Gastroesophageal sphincter (tissue), 4 donors: ENCODE measurements at regions not wholly inside any gene's neighbourhood (a gene's known extent, or its start where the extent isn't known, plus 50 kb on each side); places are given as distances from the start of the nearest gene placed in this dataset.

Experiments used
- ATAC-seq: fragments of 150-250 bp; one replicate; pipeline ENCODE4 v1.9.1; 2016; ENCODE audit warnings: mild to moderate bottlenecking, moderate library complexity
- H3K27ac ChIP-seq, 4 donors: fragments of 200-600 bp; sonication (generic) in 3 of 4; 1 replicate in 3 of 4; 2 replicates in 1 of 4; pipeline ENCODE4 v1.5.1; 2016 to 2019
- H3K27me3 ChIP-seq: fragments of 200-600 bp; sonication (generic); one replicate; pipeline ENCODE4 v1.5.1; 2019
- H3K36me3 ChIP-seq, 2 donors: fragments of 200-600 bp; sonication (generic); one replicate each; pipeline ENCODE4 v1.5.1; 2019; ENCODE audit warnings: control low read depth in 1 of 2
- H3K4me1 ChIP-seq, 3 donors: fragments of 200-600 bp; sonication (generic); 1 replicate in 2 of 3; 2 replicates in 1 of 3; pipeline ENCODE4 v1.5.1; 2016 to 2019; ENCODE audit warnings: control low read depth in 2 of 3
- H3K4me3 ChIP-seq, 2 donors: fragments of 200-600 bp; sonication (generic); one replicate each; pipeline ENCODE4 v1.5.1; 2019; ENCODE audit warnings: mild to moderate bottlenecking in 1 of 2, moderate library complexity in 1 of 2
- H3K9me3 ChIP-seq, 3 donors: fragments of 200-600 bp; sonication (generic); one replicate each; pipeline ENCODE4 v1.5.1; 2017 to 2019; ENCODE audit warnings: control low read depth in 2 of 3
- EP300 ChIP-seq: sonication (generic); formaldehyde crosslinking; IDR thresholded peaks from one replicate; pipeline ENCODE4 v1.6.1; 2017; ENCODE audit warnings: antibody characterized with exemption, mild to moderate bottlenecking
- POLR2A ChIP-seq, 2 donors: fragments of 450-650 bp; IDR thresholded peaks; one replicate each; pipeline ENCODE4 v1.6.1; 2017; ENCODE audit warnings: antibody characterized with exemption in 2 of 2, mild to moderate bottlenecking in 2 of 2, moderate library complexity in 1 of 2
- POLR2AphosphoS5 ChIP-seq: sonication (generic); formaldehyde crosslinking; IDR thresholded peaks from one replicate; pipeline ENCODE4 v1.6.1; 2017; ENCODE audit warnings: antibody characterized with exemption
- WGBS, 2 donors: methylation state at CpG; one replicate each; pipeline ENCODE4 v1.1.5; 2018; ENCODE audit warnings: low coverage in 1 of 2; 5-methylcytosine and 5-hydroxymethylcytosine counted together
- TF ChIP-seq, protein P1 (sequence below), 4 experiments: fragments of 200-600 bp in 2 of 4; fragments of 450-650 bp in 2 of 4; sonication (generic) in 1 of 4; IDR thresholded peaks; one replicate each; pipeline ENCODE4 v1.5.1; 2017 to 2019; ENCODE audit warnings: antibody characterized with exemption in 4 of 4, mild to moderate bottlenecking in 2 of 4, moderate library complexity in 2 of 4

GRCh38 chr11:107102692-107103477, 84.6 kb upstream of the GUCY1A2 start:
- Histone ChIP-seq H3K27ac (no peak overlapping the region), H3K27me3 (no peaks in the 10 kb centered on the region), H3K9me3 (peaks cover 0 to 33% (median 0%) of the 10 kb centered on the region in 3 donors), H3K4me1 (no peaks in the 10 kb centered on the region), H3K36me3 (no peaks in the 10 kb centered on the region), H3K4me3 (no peak overlapping the region)
- ATAC-seq, result no peak
- no peak for TF ChIP-seq EP300
- WGBS, 2 donors, result 87% methylated on average over 4 of the region's 9 CpGs; no CpG with 5 or more reads in 1 of the 2 donors

DNA sequence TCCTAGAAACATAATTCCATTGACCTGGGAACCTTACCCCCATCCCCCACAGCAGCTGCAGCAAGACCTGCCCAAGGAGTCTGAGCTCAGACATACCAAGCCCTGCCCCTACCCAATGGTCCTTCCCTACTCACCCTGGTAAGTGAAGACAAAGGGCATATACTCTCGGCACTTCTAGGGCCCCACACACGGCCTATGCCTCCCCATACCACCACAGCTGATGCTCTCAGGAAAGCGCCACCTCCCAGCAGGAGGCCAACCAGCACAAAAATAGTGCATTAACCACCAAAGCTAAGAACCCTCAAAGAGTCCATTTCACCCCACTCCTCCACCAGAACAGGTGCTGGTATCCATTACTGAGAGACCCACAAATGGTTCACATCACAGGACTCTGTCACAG, 74.4 kb upstream of the GUCY1A2 start:
- Histone ChIP-seq H3K4me1 (no peaks in the 10 kb centered on the region), H3K4me3 (no peak overlapping the region), H3K9me3 (peaks cover 0 to 18% (median 0%) of the 10 kb centered on the region in 3 donors), H3K27ac (no peak overlapping the region), H3K36me3 (no peaks in the 10 kb centered on the region), H3K27me3 (no peaks in the 10 kb centered on the region)
- TF ChIP-seq POLR2A (IDR thresholded peaks at IDR 0.05) (no peak), EP300 (no peak), POLR2AphosphoS5 (no peak)
- TF ChIP-seq, protein P1, sequence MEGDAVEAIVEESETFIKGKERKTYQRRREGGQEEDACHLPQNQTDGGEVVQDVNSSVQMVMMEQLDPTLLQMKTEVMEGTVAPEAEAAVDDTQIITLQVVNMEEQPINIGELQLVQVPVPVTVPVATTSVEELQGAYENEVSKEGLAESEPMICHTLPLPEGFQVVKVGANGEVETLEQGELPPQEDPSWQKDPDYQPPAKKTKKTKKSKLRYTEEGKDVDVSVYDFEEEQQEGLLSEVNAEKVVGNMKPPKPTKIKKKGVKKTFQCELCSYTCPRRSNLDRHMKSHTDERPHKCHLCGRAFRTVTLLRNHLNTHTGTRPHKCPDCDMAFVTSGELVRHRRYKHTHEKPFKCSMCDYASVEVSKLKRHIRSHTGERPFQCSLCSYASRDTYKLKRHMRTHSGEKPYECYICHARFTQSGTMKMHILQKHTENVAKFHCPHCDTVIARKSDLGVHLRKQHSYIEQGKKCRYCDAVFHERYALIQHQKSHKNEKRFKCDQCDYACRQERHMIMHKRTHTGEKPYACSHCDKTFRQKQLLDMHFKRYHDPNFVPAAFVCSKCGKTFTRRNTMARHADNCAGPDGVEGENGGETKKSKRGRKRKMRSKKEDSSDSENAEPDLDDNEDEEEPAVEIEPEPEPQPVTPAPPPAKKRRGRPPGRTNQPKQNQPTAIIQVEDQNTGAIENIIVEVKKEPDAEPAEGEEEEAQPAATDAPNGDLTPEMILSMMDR (IDR thresholded peaks at IDR 0.05), result no peak
- no CpG with 5 or more reads among the region's 3 CpGs for WGBS, 2 donors
- no peak for ATAC-seq

GRCh38 chr11:107078375-107078774, 60.1 kb upstream of the GUCY1A2 start:
- 55 to 76% methylated on average over 2 of the region's 2 CpGs for WGBS, 2 donors
- ATAC-seq, result no peak
- H3K4me3 ChIP-seq, result no peak overlapping the region
- H3K36me3 ChIP-seq, result no peaks in the 10 kb centered on the region
- no peaks in the 10 kb centered on the region for H3K27me3 ChIP-seq
- no peaks in the 10 kb centered on the region for H3K4me1 ChIP-seq
- H3K9me3 ChIP-seq, result no peaks in the 10 kb centered on the region
- TF ChIP-seq POLR2A (IDR thresholded peaks at IDR 0.05) (no peak), POLR2AphosphoS5 (no peak), EP300 (no peak)
- TF ChIP-seq, protein P1 (IDR thresholded peaks at IDR 0.05), result no peak
- H3K27ac ChIP-seq, result no peak overlapping the region

DNA sequence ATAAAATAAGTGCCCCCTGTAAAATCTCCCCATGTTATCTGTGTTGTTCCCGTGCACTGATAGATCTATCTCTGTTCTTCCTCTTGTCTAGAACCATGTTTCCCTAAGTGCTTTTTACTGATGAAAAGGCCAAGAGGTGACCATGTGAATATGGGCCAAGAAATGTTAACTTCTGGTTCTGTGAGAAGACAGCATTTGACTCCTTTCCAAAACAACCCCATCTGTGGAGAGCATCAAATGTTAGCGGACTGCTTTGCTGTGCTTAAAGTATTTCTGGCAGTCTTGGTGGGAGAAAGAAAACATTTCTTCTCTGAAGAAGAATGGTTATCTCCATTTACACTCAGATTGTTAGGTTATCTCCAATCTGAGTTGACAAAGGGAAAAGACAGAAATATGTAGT, 58.6 kb upstream of the GUCY1A2 start:
- WGBS, 2 donors, result 42 to 46% methylated on average over 2 of the region's 2 CpGs
- no peaks in the 10 kb centered on the region for H3K27me3 ChIP-seq
- no peaks in the 10 kb centered on the region for H3K9me3 ChIP-seq
- H3K4me3 ChIP-seq, result no peak overlapping the region
- no peaks in the 10 kb centered on the region for H3K4me1 ChIP-seq
- ATAC-seq, result no peak
- H3K27ac ChIP-seq, result no peak overlapping the region
- no peaks in the 10 kb centered on the region for H3K36me3 ChIP-seq
- TF ChIP-seq, protein P1 (IDR thresholded peaks at IDR 0.05), result no peak
- TF ChIP-seq POLR2AphosphoS5, result no peak
- no peak for TF ChIP-seq POLR2A (IDR thresholded peaks at IDR 0.05)
- TF ChIP-seq EP300, result no peak

- Histone ChIP-seq H3K27me3 (no peaks in the 10 kb centered on the region), H3K36me3 (no peaks in the 10 kb centered on the region), H3K4me3 (no peak overlapping the region), H3K4me1 (no peaks in the 10 kb centered on the region), H3K9me3 (peaks cover 0 to 5% (median 0%) of the 10 kb centered on the region in 3 donors), H3K27ac (no peak overlapping the region)
- no peak for ATAC-seq
- TF ChIP-seq, protein P1 (IDR thresholded peaks at IDR 0.05), result no peak
- no peak for TF ChIP-seq EP300
Observed at GRCh38 chr11:107071129-107071528, 52.9 kb upstream of the GUCY1A2 start.
